Loucy (cell line): ENCODE measurements at regions not wholly inside any gene's neighbourhood (a gene's known extent, or its start where the extent isn't known, plus 50 kb on each side); places are given as distances from the start of the nearest gene placed in this dataset.

Experiments
- H2AFZ ChIP-seq: fragments of 200-600 bp; sonication (generic); 2 replicates; pipeline ENCODE4 v1.6.0; 2016; ENCODE audit warnings: antibody characterized with exemption, mild to moderate bottlenecking, low read length, moderate library complexity
- H3F3A ChIP-seq: fragments of 200-600 bp; 2 replicates; pipeline ENCODE4 v1.6.0; 2016; ENCODE audit warnings: antibody characterized with exemption, low read depth, mild to moderate bottlenecking
- H3K27me3 ChIP-seq: fragments of 200-600 bp; sonication (generic); 2 replicates; pipeline ENCODE4 v1.6.1; 2014; ENCODE audit warnings: low read length, mild to moderate bottlenecking; ENCODE audit not compliant: insufficient read depth, poor library complexity, severe bottlenecking
- H3K36me3 ChIP-seq: fragments of 200-600 bp; sonication (generic); 2 replicates; pipeline ENCODE4 v1.6.1; 2016; ENCODE audit warnings: low read length; ENCODE audit not compliant: insufficient read depth
- H3K4me1 ChIP-seq: fragments of 200-600 bp; sonication (generic); 2 replicates; pipeline ENCODE4 v1.5.1; 2014; ENCODE audit warnings: low read length, mild to moderate bottlenecking; ENCODE audit not compliant: insufficient read depth, poor library complexity, severe bottlenecking
- H3K4me2 ChIP-seq: fragments of 200-600 bp; sonication (generic); 2 replicates; pipeline ENCODE4 v1.6.0; 2014; ENCODE audit warnings: antibody characterized with exemption, low read length, low read depth, mild to moderate bottlenecking; ENCODE audit not compliant: poor library complexity, severe bottlenecking
- H3K4me3 ChIP-seq: fragments of 200-600 bp; sonication (generic); 2 replicates; pipeline ENCODE4 v1.5.1; 2014; ENCODE audit warnings: low read length, mild to moderate bottlenecking, mixed read lengths; ENCODE audit not compliant: poor library complexity, severe bottlenecking
- H3K79me2 ChIP-seq: fragments of 200-600 bp; sonication (generic); 2 replicates; pipeline ENCODE4 v1.6.1; 2014; ENCODE audit warnings: low read length; ENCODE audit not compliant: insufficient read depth
- H3K9ac ChIP-seq: fragments of 200-600 bp; sonication (generic); 2 replicates; pipeline ENCODE4 v1.6.0; 2014; ENCODE audit warnings: mild to moderate bottlenecking, low read depth, low read length, moderate library complexity; ENCODE audit not compliant: poor library complexity, severe bottlenecking
- H3K9me2 ChIP-seq: fragments of 200-600 bp; sonication (generic); replicated peaks from 2 replicates; pipeline ENCODE4 v1.6.1; 2016; ENCODE audit warnings: low read depth, low read length, mixed read lengths
- H3K9me3 ChIP-seq: fragments of 200-600 bp; sonication (generic); 2 replicates; pipeline ENCODE4 v1.6.1; 2014; ENCODE audit warnings: mild to moderate bottlenecking, antibody characterized with exemption, low read length, low read depth; ENCODE audit not compliant: insufficient read depth
- H4K20me1 ChIP-seq: fragments of 200-600 bp; sonication (generic); 2 replicates; pipeline ENCODE4 v1.6.0; 2014; ENCODE audit warnings: antibody characterized with exemption, low read length, mild to moderate bottlenecking; ENCODE audit not compliant: insufficient read depth, poor library complexity, severe bottlenecking
- EZH2phosphoT487 ChIP-seq: fragments of 200-600 bp; IDR thresholded peaks from 2 replicates; pipeline ENCODE4 v1.6.1; 2018; ENCODE audit warnings: antibody characterized with exemption, mild to moderate bottlenecking, moderate library complexity, borderline replicate concordance
- TF ChIP-seq, protein P1 (sequence below): fragments of 200-600 bp; sonication (generic); conservative IDR thresholded peaks from 2 replicates; pipeline ENCODE4 v1.5.1; 2014; ENCODE audit warnings: mild to moderate bottlenecking, antibody characterized with exemption, low read length

DNA sequence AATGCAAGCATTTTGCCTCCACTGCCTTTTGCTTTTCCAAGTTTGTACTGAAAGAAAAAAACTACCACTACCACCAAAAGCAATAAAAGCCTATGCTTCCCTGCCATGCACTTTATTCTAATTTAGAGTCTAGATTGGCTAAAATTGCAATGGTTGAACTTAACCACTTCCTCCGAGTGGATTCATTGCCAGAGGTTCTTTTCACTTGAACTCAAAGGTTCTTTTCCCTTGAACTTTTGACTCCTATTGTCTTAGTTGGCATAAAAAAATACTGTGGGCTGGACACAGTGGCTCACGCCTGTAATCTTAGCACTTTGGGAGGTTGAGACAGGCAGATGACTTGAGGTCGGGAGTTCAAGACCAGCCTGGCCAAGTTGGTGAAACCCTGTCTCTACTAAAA is 319.8 kb upstream of the GOT2 start:
- H3K79me2 ChIP-seq, result no peaks in the 10 kb centered on the region
- H3K9me3 ChIP-seq, result no peaks in the 10 kb centered on the region
- H3K4me1 ChIP-seq, result no peaks in the 10 kb centered on the region
- H2AFZ ChIP-seq, result no peak overlapping the region
- TF ChIP-seq, protein P1, sequence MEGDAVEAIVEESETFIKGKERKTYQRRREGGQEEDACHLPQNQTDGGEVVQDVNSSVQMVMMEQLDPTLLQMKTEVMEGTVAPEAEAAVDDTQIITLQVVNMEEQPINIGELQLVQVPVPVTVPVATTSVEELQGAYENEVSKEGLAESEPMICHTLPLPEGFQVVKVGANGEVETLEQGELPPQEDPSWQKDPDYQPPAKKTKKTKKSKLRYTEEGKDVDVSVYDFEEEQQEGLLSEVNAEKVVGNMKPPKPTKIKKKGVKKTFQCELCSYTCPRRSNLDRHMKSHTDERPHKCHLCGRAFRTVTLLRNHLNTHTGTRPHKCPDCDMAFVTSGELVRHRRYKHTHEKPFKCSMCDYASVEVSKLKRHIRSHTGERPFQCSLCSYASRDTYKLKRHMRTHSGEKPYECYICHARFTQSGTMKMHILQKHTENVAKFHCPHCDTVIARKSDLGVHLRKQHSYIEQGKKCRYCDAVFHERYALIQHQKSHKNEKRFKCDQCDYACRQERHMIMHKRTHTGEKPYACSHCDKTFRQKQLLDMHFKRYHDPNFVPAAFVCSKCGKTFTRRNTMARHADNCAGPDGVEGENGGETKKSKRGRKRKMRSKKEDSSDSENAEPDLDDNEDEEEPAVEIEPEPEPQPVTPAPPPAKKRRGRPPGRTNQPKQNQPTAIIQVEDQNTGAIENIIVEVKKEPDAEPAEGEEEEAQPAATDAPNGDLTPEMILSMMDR, result no peak
- no peak for TF ChIP-seq EZH2phosphoT487
- no peaks in the 10 kb centered on the region for H3K27me3 ChIP-seq
- H3K4me2 ChIP-seq, result no peak overlapping the region
- no peaks in the 10 kb centered on the region for H3K9me2 ChIP-seq
- no peaks in the 10 kb centered on the region for H3F3A ChIP-seq
- no peaks in the 10 kb centered on the region for H4K20me1 ChIP-seq
- H3K36me3 ChIP-seq, result no peaks in the 10 kb centered on the region
- no peak overlapping the region for H3K4me3 ChIP-seq
- no peak overlapping the region for H3K9ac ChIP-seq

DNA sequence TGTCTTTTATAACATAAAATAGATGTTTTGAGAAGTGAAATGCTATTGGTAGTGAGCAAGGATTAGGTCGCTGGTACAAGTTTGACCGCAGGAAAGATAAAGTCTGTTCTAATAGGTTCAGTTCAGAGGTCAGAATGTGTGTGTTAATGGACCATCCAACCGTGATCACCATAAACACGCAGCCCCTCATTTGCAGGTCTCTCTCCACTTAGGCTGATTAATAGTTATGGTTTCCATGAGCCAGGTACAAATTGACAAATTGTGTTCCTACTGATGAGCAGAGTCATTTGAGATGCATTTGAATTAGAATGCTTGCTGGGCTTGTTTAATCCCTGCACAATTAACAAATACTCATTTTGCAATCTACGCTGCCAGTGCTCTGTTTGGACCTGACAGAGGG is 318.1 kb upstream of the GOT2 start:
- H3K9me3 ChIP-seq, result no peaks in the 10 kb centered on the region
- H3F3A ChIP-seq, result no peaks in the 10 kb centered on the region
- H2AFZ ChIP-seq, result no peak overlapping the region
- no peak for TF ChIP-seq EZH2phosphoT487
- TF ChIP-seq, protein P1, result no peak
- H3K4me3 ChIP-seq, result no peak overlapping the region
- no peak overlapping the region for H3K4me2 ChIP-seq
- H3K79me2 ChIP-seq, result no peaks in the 10 kb centered on the region
- no peaks in the 10 kb centered on the region for H3K9me2 ChIP-seq
- no peaks in the 10 kb centered on the region for H3K36me3 ChIP-seq
- no peaks in the 10 kb centered on the region for H3K27me3 ChIP-seq
- H3K4me1 ChIP-seq, result no peaks in the 10 kb centered on the region
- no peaks in the 10 kb centered on the region for H4K20me1 ChIP-seq
- H3K9ac ChIP-seq, result no peak overlapping the region

DNA sequence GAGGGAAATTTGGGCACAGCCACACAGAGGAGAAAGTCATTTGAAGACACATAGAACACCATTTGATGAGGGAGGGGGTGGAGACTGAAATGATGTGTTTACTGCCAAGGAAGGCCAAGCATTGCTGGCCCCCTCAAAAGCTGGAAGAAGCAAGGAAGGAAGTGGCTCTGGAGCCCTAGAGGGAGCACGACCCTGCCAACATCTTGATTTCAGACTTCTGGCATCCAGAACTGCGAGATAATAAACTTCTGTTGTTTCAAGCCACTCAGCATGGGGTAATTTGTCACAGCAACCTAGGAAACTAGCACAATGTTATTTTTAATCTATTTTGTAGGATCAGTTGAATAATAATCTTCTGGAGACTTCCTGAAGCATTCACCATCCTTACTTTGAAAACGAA is 314.8 kb upstream of the GOT2 start:
- no peaks in the 10 kb centered on the region for H3F3A ChIP-seq
- H3K4me2 ChIP-seq, result no peak overlapping the region
- no peaks in the 10 kb centered on the region for H3K9me3 ChIP-seq
- H3K4me1 ChIP-seq, result no peaks in the 10 kb centered on the region
- H3K4me3 ChIP-seq, result no peak overlapping the region
- H3K9me2 ChIP-seq, result no peaks in the 10 kb centered on the region
- no peak overlapping the region for H2AFZ ChIP-seq
- TF ChIP-seq, protein P1, result no peak
- no peak for TF ChIP-seq EZH2phosphoT487
- no peaks in the 10 kb centered on the region for H3K36me3 ChIP-seq
- H3K9ac ChIP-seq, result no peak overlapping the region
- no peaks in the 10 kb centered on the region for H3K79me2 ChIP-seq
- H3K27me3 ChIP-seq, result no peaks in the 10 kb centered on the region
- H4K20me1 ChIP-seq, result no peaks in the 10 kb centered on the region
